D721Med (cell line): ENCODE measurements at regions not wholly inside any gene's neighbourhood (a gene's known extent, or its start where the extent isn't known, plus 50 kb on each side); places are given as distances from the start of the nearest gene placed in this dataset.

ENCODE experiments used
- DNase-seq: peaks from one replicate; pipeline ENCODE4 v3.0.0; 2011; ENCODE audit warnings: low spot score; ENCODE audit not compliant: insufficient read length
- FAIRE-seq: peaks from 2 replicates; lab custom pipeline; 2011; peaks lifted over from hg19 to GRCh38; lab: Jason Lieb, UNC
- TF ChIP-seq, protein P1 (sequence below): IDR thresholded peaks from 2 replicates; pipeline ENCODE4 v1.5.1; 2012; ENCODE audit warnings: mild to moderate bottlenecking, control low read depth; ENCODE audit not compliant: insufficient read depth; ENCODE audit errors: missing control alignments

DNA sequence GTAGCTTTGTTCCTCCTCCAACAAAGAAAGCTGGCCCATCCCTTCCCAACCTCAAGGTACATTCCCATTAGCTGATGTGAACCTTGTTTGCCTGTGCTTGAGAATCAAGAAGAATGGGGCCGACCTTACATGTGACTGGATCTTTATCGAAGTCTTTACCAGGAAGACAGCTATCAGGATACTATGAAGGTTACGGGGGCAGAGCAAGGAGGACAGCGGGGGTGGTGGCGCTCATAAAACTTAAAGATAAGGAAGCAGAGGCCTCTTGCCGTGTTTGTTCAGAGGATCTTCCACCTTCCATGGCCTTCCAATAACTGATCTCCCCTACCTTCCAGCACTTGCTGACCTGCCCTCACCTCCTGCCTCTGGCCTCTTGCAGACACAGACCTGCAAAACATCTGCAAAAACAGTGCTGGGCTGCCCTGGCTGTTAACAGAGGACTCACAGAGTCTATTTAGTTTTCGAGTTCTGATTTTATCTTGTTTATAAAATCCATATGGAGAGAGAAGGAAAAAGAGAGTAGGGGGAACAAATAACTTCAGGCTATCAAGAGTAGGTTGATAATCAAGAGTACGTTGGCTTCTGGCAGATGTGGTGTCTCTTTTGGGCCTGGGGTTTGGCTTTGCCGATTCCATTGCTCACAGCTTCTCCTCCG is 198.0 kb downstream of the HUNK start:
- TF ChIP-seq, protein P1, sequence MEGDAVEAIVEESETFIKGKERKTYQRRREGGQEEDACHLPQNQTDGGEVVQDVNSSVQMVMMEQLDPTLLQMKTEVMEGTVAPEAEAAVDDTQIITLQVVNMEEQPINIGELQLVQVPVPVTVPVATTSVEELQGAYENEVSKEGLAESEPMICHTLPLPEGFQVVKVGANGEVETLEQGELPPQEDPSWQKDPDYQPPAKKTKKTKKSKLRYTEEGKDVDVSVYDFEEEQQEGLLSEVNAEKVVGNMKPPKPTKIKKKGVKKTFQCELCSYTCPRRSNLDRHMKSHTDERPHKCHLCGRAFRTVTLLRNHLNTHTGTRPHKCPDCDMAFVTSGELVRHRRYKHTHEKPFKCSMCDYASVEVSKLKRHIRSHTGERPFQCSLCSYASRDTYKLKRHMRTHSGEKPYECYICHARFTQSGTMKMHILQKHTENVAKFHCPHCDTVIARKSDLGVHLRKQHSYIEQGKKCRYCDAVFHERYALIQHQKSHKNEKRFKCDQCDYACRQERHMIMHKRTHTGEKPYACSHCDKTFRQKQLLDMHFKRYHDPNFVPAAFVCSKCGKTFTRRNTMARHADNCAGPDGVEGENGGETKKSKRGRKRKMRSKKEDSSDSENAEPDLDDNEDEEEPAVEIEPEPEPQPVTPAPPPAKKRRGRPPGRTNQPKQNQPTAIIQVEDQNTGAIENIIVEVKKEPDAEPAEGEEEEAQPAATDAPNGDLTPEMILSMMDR, result no peak
- DNase-seq (no peak), FAIRE-seq (no peak)

DNA sequence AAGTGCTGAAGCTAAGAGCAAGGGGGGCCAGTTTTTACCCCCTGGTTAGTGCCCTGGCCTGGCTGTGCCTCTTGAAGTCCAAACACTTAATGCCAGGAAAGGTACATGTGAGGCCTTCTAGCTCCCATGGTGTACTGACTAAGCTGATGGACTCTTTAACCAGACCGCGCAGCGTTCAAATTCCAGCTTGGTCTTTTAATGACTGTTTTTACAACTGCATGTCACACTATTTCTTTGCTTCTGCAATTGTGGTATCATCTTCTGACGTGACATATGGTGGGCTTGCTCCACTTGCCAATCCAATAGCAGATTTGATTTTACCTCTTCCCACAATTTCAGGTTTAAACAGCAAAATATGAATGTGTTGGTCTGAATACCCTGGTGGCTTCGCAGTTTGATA is 197.3 kb downstream of the HUNK start:
- FAIRE-seq (no peak), DNase-seq (no peak)
- TF ChIP-seq, protein P1, result no peak

DNA sequence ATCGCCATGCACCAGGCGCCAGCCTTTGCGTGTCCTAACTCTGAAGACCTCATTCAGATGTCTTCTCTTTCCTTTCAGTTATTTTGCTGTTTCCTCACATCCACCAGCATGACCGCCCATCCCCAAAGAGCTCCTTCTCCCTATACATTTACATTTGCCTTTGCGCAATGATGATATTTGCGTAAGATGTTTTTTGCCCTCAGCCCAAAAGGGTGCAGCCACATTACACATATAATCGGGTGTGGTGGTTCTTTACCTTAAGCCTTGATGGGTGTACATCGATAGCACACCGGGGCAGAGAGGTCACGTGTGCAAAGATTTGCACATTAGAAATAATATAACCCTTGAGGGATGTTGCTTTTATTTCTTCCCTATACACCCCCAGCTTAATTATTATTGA is 192.8 kb downstream of the HUNK start:
- TF ChIP-seq, protein P1, result no peak
- FAIRE-seq (no peak), DNase-seq (no peak)

DNA sequence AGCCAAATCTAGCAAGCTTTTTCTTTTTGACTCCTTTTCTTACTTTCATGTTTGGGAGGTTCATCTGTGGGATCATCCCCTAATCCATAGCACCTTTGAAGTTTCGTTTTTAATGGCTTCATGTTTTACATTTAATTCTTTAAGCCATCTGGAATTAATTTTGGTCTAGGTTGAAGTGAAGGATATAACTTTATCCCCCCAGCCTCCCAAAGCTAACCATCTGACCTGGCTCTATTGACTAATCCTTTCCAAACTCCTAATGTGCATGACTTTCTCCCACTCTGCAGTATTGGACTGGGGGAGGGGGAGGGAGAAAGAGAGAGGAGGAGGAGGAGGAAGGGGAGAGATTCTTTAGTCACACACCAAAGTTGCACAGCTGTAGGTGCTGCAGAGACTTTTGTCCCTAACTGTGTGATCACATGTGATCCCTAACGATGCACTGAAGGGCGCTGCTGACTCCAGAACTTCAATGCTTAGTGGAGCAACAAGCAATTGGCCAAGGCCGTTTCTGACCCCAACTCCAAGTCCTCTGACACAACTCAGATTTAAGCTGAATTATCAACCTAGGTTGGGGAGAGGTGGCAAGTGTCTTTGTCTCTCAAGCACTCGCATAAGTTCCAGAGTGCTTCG is 191.6 kb downstream of the HUNK start:
- no peak for DNase-seq
- TF ChIP-seq, protein P1, result no peak
- no peak for FAIRE-seq

DNA sequence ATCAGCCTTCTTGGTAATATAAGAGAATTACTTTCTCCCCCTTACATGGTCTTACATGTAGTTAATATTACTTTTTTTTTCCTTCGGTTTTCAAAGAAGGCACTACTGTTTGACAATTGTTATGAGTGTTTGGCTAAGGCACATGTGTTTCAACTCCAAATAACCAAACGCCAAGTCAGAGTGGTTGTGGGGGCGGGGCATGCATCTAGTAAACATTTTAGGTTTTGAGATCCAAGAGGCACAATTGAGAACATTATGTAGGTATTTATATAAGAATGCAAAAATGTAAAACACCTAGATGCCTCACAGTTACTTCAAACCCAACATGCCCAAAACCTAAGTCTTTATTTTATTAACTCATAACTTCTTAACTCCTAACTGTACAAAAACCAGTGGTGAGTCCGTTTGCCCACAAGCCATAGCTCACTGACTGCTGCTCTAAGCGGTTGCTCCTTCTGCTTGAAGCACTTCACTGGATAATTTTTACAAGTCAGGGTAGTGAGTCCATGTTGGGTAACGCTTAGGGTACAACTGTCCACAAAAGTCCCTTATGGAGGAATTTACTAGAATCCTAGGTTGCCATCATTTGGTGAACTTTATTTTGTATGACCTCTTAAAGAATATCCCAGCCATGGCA is 189.9 kb downstream of the HUNK start:
- no peak for DNase-seq
- TF ChIP-seq, protein P1, result no peak
- FAIRE-seq, result no peak

DNA sequence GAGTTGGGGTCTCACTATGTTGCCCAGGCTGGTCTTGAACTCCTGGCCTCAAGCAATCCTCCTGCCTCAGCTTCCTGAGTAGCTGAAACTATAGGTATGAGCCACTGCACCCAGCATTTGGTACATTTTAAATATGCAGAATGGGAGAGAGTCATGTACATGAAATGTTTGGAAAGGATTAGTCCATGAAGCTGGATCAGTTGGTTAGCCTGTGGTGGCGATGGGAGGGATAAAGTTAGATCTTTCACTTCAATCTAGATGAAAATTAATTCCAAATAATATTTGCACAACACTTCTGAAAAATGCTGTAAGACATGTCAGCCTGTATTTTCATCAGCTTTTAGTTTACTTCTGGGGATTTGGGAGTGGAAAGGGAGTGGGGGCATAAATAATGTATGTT is 188.9 kb downstream of the HUNK start:
- TF ChIP-seq, protein P1, result no peak
- FAIRE-seq, result no peak

DNA sequence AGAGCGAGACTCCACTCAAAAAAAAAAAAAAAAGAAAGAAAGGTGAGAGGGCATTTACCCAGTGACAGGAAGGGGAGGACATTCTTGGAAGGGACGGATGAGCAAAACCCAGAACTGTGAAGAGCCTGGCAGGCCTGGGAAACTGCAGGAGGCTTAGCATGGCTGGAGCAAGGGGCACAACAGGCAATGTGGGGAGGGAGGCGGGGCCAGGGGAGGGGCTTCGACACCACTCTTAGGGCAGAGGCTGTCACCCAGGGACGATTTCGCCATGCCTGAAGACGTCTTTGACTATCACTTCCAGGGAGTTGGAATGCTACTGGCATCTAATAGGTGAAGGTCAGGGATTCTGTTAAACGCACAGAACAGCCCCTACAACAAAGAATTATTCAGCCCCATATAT is 184.0 kb downstream of the HUNK start:
- FAIRE-seq (no peak), DNase-seq (no peak)
- TF ChIP-seq, protein P1, result no peak

More for the DNA sequence above, 188.9 kb downstream of the HUNK start:
- no peak for DNase-seq
